K562 (cell line): ENCODE measurements at regions not wholly inside any gene's neighbourhood (a gene's known extent, or its start where the extent isn't known, plus 50 kb on each side); places are given as distances from the start of the nearest gene placed in this dataset.

ENCODE experiments used
- ARID3B ChIP-seq: fragments of 250-450 bp; sonication (Bioruptor Pico); IDR thresholded peaks from 2 replicates; pipeline ENCODE4 v1.4.0; 2020; ENCODE audit warnings: borderline replicate concordance
- BHLHE40 ChIP-seq: IDR thresholded peaks from 2 replicates; pipeline ENCODE4 v1.6.1; 2011; ENCODE audit warnings: low read length, improper control_type of control experiment
- CBFA2T2 ChIP-seq: fragments of 450-650 bp; conservative IDR thresholded peaks from 2 replicates; pipeline ENCODE4 v1.6.1; 2017; ENCODE audit warnings: mild to moderate bottlenecking
- CBFB ChIP-seq: sonication (generic); formaldehyde crosslinking; IDR thresholded peaks from 2 replicates; pipeline ENCODE4 v1.4.0; 2020; ENCODE audit warnings: mild to moderate bottlenecking, missing genetic modification reagents
- CC2D1A ChIP-seq: fragments of 450-650 bp; IDR thresholded peaks from 2 replicates; pipeline ENCODE4 v1.6.1; 2017; ENCODE audit warnings: mild to moderate bottlenecking
- EP400 ChIP-seq: fragments of 450-650 bp; IDR thresholded peaks from 2 replicates; pipeline ENCODE4 v1.6.1; 2017; ENCODE audit warnings: antibody characterized with exemption, mild to moderate bottlenecking, moderate library complexity
- ILK ChIP-seq: fragments of 450-650 bp; IDR thresholded peaks from 2 replicates; pipeline ENCODE4 v1.6.1; 2016; ENCODE audit warnings: missing genetic modification characterization, low read depth, mild to moderate bottlenecking, missing compliant biosample characterization, moderate library complexity, borderline replicate concordance
- KLF16 ChIP-seq: IDR thresholded peaks from 2 replicates; pipeline ENCODE4 v1.6.1; 2016; ENCODE audit warnings: antibody characterized with exemption
- MED1 ChIP-seq: sonication (generic); formaldehyde crosslinking; IDR thresholded peaks from 2 replicates; pipeline ENCODE4 v1.8.1; 2023; ENCODE audit warnings: missing genetic modification reagents, borderline replicate concordance
- MNT ChIP-seq, 2 experiments: fragments of 450-650 bp; conservative IDR thresholded peaks; 2 replicates each; pipeline ENCODE4 v1.6.1; 2017; ENCODE audit warnings: mild to moderate bottlenecking in 2 of 2, moderate library complexity in 2 of 2
- REST ChIP-seq, 2 experiments: fragments of 450-650 bp; formaldehyde crosslinking in 1 of 2; IDR thresholded peaks; 2 replicates each; pipeline versions ENCODE4 v1.4.0 to v1.6.1; 2014 to 2020; ENCODE audit warnings: mild to moderate bottlenecking in 2 of 2, borderline replicate concordance in 1 of 2, low read depth in 1 of 2
- SIN3A ChIP-seq, 2 experiments: fragments of 150-350 bp in 1 of 2; IDR thresholded peaks; 2 replicates each; pipeline ENCODE4 v1.6.1; 2011 to 2016; ENCODE audit warnings: borderline replicate concordance in 2 of 2, low read depth in 2 of 2, low read length in 2 of 2, mild to moderate bottlenecking in 2 of 2, moderate library complexity in 2 of 2; ENCODE audit not compliant: control insufficient read depth in 1 of 2
- SMC3 ChIP-seq: conservative IDR thresholded peaks from 2 replicates; pipeline ENCODE4 v1.6.1; 2011; ENCODE audit warnings: low read depth, low read length, improper control_type of control experiment; ENCODE audit not compliant: insufficient read depth
- SP1 ChIP-seq: sonication (generic); formaldehyde crosslinking; IDR thresholded peaks from 2 replicates; pipeline ENCODE4 v1.8.1; 2022; ENCODE audit warnings: mild to moderate bottlenecking, missing genetic modification reagents
- TAF7 ChIP-seq: fragments of 450-650 bp; IDR thresholded peaks from 2 replicates; pipeline ENCODE4 v1.6.1; 2016; ENCODE audit warnings: missing genetic modification characterization, missing compliant biosample characterization

GRCh38 chr6:28683945-28684538 is 158.4 kb downstream of the GPX5 start (continued):
- TF ChIP-seq REST (IDR thresholded peaks at IDR 0.05; ENCODE audit: borderline replicate concordance), result peak; percentile 83
- TF ChIP-seq REST (CRISPR knock-in tag; IDR thresholded peaks at IDR 0.05; ENCODE audit: low read depth), result no peak
- no peak for TF ChIP-seq SIN3A (IDR thresholded peaks at IDR 0.05; ENCODE audit: borderline replicate concordance in 2 of 2, control insufficient read depth in 1 of 2, low read depth in 2 of 2, low read length in 2 of 2)
- TF ChIP-seq CC2D1A, result peak; percentile 78
- no peak for TF ChIP-seq BHLHE40
- TF ChIP-seq SP1 (CRISPR knock-in tag), result peak; percentile 32; the same call in 1 of the 2 replicates
- no peak for TF ChIP-seq TAF7 (tag)
- TF ChIP-seq ILK (tag), result no peak
- TF ChIP-seq KLF16, result 0 out of 2 replicates have a peak, but pooled peaks have one; percentile 17
- no peak for TF ChIP-seq CBFA2T2
- no peak for TF ChIP-seq CBFB (CRISPR knock-in tag)
- no peak for TF ChIP-seq MED1 (CRISPR knock-in tag)
- TF ChIP-seq ARID3B (CRISPR knock-in tag), result no peak
- no peak for TF ChIP-seq EP400
- peak; percentile 85 for TF ChIP-seq SMC3
- TF ChIP-seq MNT (conservative IDR thresholded peaks at IDR 0.05), result peak in 1 of 2 experiments; percentile 37; a peak in 1 of 4 replicates
